A549 (cell line): ENCODE measurements at regions not wholly inside any gene's neighbourhood (a gene's known extent, or its start where the extent isn't known, plus 50 kb on each side); places are given as distances from the start of the nearest gene placed in this dataset.

Experiments
- CEBPB ChIP-seq, 2 experiments: fragments of >200 bp in 1 of 2; sonication (Bioruptor Twin) in 1 of 2; formaldehyde crosslinking in 1 of 2; IDR thresholded peaks; 2 replicates each; pipeline ENCODE4 v1.6.1; 2012 to 2016
- POLR2AphosphoS2 ChIP-seq: conservative IDR thresholded peaks from 2 replicates; pipeline ENCODE4 v1.6.1; 2012; ENCODE audit warnings: low read length, improper control_type of control experiment, inconsistent platforms

- TF ChIP-seq POLR2AphosphoS2: no peak
- no peak for TF ChIP-seq CEBPB (IDR thresholded peaks at IDR 0.05)
These were observed 244.0 kb upstream of the FAM83B start for GRCh38 chr6:54602591-54602990.
